HL-60 (cell line): ENCODE measurements at regions not wholly inside any gene's neighbourhood (a gene's known extent, or its start where the extent isn't known, plus 50 kb on each side); places are given as distances from the start of the nearest gene placed in this dataset.

Experiments
- DNase-seq, 2 experiments: peaks; one replicate each; pipeline ENCODE4 v3.0.0-alpha.2; 2010 to 2020; ENCODE audit warnings: low read depth in 1 of 2, low spot score in 1 of 2
- H3K27ac ChIP-seq: fragments of 250-450 bp; sonication (Bioruptor Pico); replicated peaks from 2 replicates; pipeline ENCODE4 v1.5.1; 2020; ENCODE audit warnings: mild to moderate bottlenecking, moderate library complexity
- H3K27me3 ChIP-seq: fragments of 250-450 bp; sonication (Bioruptor Pico); 2 replicates; pipeline ENCODE4 v1.5.1; 2021; ENCODE audit warnings: mild to moderate bottlenecking, moderate library complexity; ENCODE audit not compliant: insufficient read depth, poor library complexity, severe bottlenecking
- H3K4me3 ChIP-seq: replicated peaks from 2 replicates; pipeline ENCODE4 v1.5.1; 2011; ENCODE audit warnings: mild to moderate bottlenecking, control low read depth, low read length; ENCODE audit not compliant: insufficient read depth
- CTCF ChIP-seq: IDR thresholded peaks from one replicate; pipeline ENCODE4 v1.5.1; 2011; ENCODE audit warnings: low read length, control low read depth, inconsistent platforms; ENCODE audit not compliant: insufficient read depth
- GABPA ChIP-seq: IDR thresholded peaks from 2 replicates; pipeline ENCODE4 v1.6.1; 2012; ENCODE audit warnings: low read depth
- POLR2AphosphoS5 ChIP-seq: IDR thresholded peaks from 2 replicates; pipeline ENCODE4 v1.6.1; 2012; ENCODE audit warnings: low read depth
- REST ChIP-seq: IDR thresholded peaks from 2 replicates; pipeline ENCODE4 v1.6.1; 2012; ENCODE audit warnings: low read depth; ENCODE audit not compliant: insufficient replicate concordance
- SPI1 ChIP-seq: IDR thresholded peaks from 2 replicates; pipeline ENCODE4 v1.6.1; 2012; ENCODE audit warnings: low read depth, mild to moderate bottlenecking, borderline replicate concordance

GRCh38 chr15:48028712-48029111 is 92.1 kb upstream of the SLC24A5 start:
- no peak overlapping the region for H3K27ac ChIP-seq
- no peak for DNase-seq
- peaks cover 8% of the 10 kb centered on the region for H3K27me3 ChIP-seq
- no peak overlapping the region for H3K4me3 ChIP-seq
- TF ChIP-seq GABPA (no peak), REST (no peak)

- H3K27ac ChIP-seq = no peak overlapping the region
- no peak overlapping the region for H3K4me3 ChIP-seq
- DNase-seq = no peak
- peaks cover 8% of the 10 kb centered on the region for H3K27me3 ChIP-seq
- TF ChIP-seq GABPA (no peak), POLR2AphosphoS5 (no peak), CTCF (no peak), SPI1 (no peak), REST (no peak)
Observed at GRCh38 chr15:48029642-48030041, 91.1 kb upstream of the SLC24A5 start.

GRCh38 chr15:48031466-48031865 is 89.3 kb upstream of the SLC24A5 start:
- H3K4me3 ChIP-seq = no peak overlapping the region
- TF ChIP-seq GABPA = no peak
- TF ChIP-seq CTCF = no peak
- TF ChIP-seq REST = no peak
- no peak for TF ChIP-seq SPI1
- no peak for TF ChIP-seq POLR2AphosphoS5
- no peak for DNase-seq
- H3K27me3 ChIP-seq = peaks cover 8% of the 10 kb centered on the region
- no peak overlapping the region for H3K27ac ChIP-seq

GRCh38 chr15:48031973-48032372 is 88.8 kb upstream of the SLC24A5 start:
- Histone ChIP-seq H3K27me3 (peaks cover 8% of the 10 kb centered on the region), H3K27ac (no peak overlapping the region), H3K4me3 (no peak overlapping the region)
- TF ChIP-seq SPI1 (no peak), REST (no peak), POLR2AphosphoS5 (no peak), GABPA (no peak), CTCF (no peak)
- no peak for DNase-seq
